ENCODE measurements at regions not wholly inside any gene's neighbourhood (a gene's known extent, or its start where the extent isn't known, plus 50 kb on each side); places are given as distances from the start of the nearest gene placed in this dataset.
A peak's percentile ranks its signal among the peaks of the same experiment; 100 is the strongest.

DNA sequence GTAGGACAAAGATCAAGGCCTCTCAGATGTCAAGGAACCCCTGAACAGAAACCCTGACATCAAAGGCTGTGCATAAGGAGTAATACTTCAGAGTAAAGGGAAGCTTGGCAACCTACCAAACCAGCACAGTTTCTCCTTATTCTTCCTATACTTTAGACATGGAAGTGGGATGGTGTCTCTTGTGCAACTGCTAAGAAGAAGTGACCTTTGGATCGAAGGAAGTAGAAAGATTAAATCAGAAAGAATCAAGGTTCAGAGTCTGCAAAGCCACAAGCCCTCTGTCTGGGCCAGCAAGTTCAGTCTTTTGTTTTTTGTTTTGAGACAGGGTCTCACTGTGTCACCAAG, 66.2 kb upstream of the SLC39A10 start:
- WGBS (ENCODE audit: insufficient coverage): 0% methylated on average over 1 of the region's 1 CpG
- H3K9me3 ChIP-seq (replicated peaks in 1 of 2; ENCODE audit: control insufficient read depth in 1 of 2, insufficient read depth in 1 of 2, low read length in 2 of 2): no peaks in the 10 kb centered on the region

GRCh38 chr2:195590199-195590860, 66.7 kb upstream of the SLC39A10 start:
- Histone ChIP-seq H3K9me3 (replicated peaks in 1 of 2; ENCODE audit: control insufficient read depth in 1 of 2, insufficient read depth in 1 of 2, low read length in 2 of 2) (no peaks in the 10 kb centered on the region), H3K27ac (ENCODE audit: low read depth in 1 of 2, low read length in 2 of 2) (no peak overlapping the region), H3K9ac (ENCODE audit: insufficient read depth, low read length, poor library complexity, severe bottlenecking) (no peak overlapping the region), H3K27me3 (ENCODE audit: control insufficient read depth in 2 of 2, insufficient read depth in 2 of 2, low read length in 2 of 2) (no peaks in the 10 kb centered on the region), H3K4me3 (replicated peaks in 1 of 3; ENCODE audit: low read depth in 2 of 3, low read length in 3 of 3) (no peak overlapping the region), H3K4me1 (ENCODE audit: control insufficient read depth in 1 of 2, insufficient read depth in 2 of 2, low read length in 2 of 2) (peaks cover 9 to 11% of the 10 kb centered on the region in 2 donors), H3K36me3 (replicated peaks in 1 of 2; ENCODE audit: control insufficient read depth in 1 of 2, insufficient read depth in 2 of 2, low read length in 2 of 2) (no peaks in the 10 kb centered on the region), H3K79me2 (ENCODE audit: insufficient read depth, low read length) (no peaks in the 10 kb centered on the region), H3K4me2 (replicated peaks; ENCODE audit: extremely low read depth, low read length, poor library complexity, severe bottlenecking) (no peak overlapping the region), H4K20me1 (ENCODE audit: insufficient read depth, low read length) (no peaks in the 10 kb centered on the region), H2AFZ (ENCODE audit: insufficient read depth, low read depth, low read length, poor library complexity, severe bottlenecking) (no peak overlapping the region)
- Mint-ChIP-seq H3K9me3 (no peaks in the 10 kb centered on the region), H3K36me3 (no peaks in the 10 kb centered on the region), H3K4me1 (peaks cover 14% of the 10 kb centered on the region), H3K27me3 (ENCODE audit: low read depth in 3 of 3) (no peaks in the 10 kb centered on the region), H3K27ac (no peak overlapping the region), H3K4me3 (no peak overlapping the region)
- TF ChIP-seq, protein P1, sequence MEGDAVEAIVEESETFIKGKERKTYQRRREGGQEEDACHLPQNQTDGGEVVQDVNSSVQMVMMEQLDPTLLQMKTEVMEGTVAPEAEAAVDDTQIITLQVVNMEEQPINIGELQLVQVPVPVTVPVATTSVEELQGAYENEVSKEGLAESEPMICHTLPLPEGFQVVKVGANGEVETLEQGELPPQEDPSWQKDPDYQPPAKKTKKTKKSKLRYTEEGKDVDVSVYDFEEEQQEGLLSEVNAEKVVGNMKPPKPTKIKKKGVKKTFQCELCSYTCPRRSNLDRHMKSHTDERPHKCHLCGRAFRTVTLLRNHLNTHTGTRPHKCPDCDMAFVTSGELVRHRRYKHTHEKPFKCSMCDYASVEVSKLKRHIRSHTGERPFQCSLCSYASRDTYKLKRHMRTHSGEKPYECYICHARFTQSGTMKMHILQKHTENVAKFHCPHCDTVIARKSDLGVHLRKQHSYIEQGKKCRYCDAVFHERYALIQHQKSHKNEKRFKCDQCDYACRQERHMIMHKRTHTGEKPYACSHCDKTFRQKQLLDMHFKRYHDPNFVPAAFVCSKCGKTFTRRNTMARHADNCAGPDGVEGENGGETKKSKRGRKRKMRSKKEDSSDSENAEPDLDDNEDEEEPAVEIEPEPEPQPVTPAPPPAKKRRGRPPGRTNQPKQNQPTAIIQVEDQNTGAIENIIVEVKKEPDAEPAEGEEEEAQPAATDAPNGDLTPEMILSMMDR (IDR thresholded peaks at IDR 0.05): no peak
- no peak for DNase-seq
- intact Hi-C loops (cut with micrococcal nuclease): no loop called here
- no CpG with 5 or more reads among the region's 1 CpG for WGBS (ENCODE audit: insufficient coverage)

More for the DNA sequence above, 66.2 kb upstream of the SLC39A10 start:
- Histone ChIP-seq H2AFZ (ENCODE audit: insufficient read depth, low read depth, low read length, poor library complexity, severe bottlenecking) (no peak overlapping the region), H3K27me3 (ENCODE audit: control insufficient read depth in 2 of 2, insufficient read depth in 2 of 2, low read length in 2 of 2) (no peaks in the 10 kb centered on the region), H3K9ac (ENCODE audit: insufficient read depth, low read length, poor library complexity, severe bottlenecking) (no peak overlapping the region), H3K4me1 (ENCODE audit: control insufficient read depth in 1 of 2, insufficient read depth in 2 of 2, low read length in 2 of 2) (peaks cover 13% of the 10 kb centered on the region in 2 donors), H4K20me1 (ENCODE audit: insufficient read depth, low read length) (no peaks in the 10 kb centered on the region), H3K36me3 (replicated peaks in 1 of 2; ENCODE audit: control insufficient read depth in 1 of 2, insufficient read depth in 2 of 2, low read length in 2 of 2) (no peaks in the 10 kb centered on the region), H3K4me2 (replicated peaks; ENCODE audit: extremely low read depth, low read length, poor library complexity, severe bottlenecking) (no peak overlapping the region), H3K27ac (ENCODE audit: low read depth in 1 of 2, low read length in 2 of 2) (no peak overlapping the region), H3K4me3 (replicated peaks in 1 of 3; ENCODE audit: low read depth in 2 of 3, low read length in 3 of 3) (no peak overlapping the region), H3K79me2 (ENCODE audit: insufficient read depth, low read length) (no peaks in the 10 kb centered on the region)
- intact Hi-C loops (cut with micrococcal nuclease): no loop called here
- Mint-ChIP-seq H3K27me3 (ENCODE audit: low read depth in 3 of 3) (no peaks in the 10 kb centered on the region), H3K4me1 (peaks cover 19% of the 10 kb centered on the region), H3K4me3 (no peak overlapping the region), H3K36me3 (no peaks in the 10 kb centered on the region), H3K27ac (no peak overlapping the region), H3K9me3 (peaks cover 0 to 5% (median 3%) of the 10 kb centered on the region in 7 donors)
- TF ChIP-seq, protein P1 (IDR thresholded peaks at IDR 0.05): no peak
- DNase-seq: peak in 2 of 3 donors; percentile 22 to 27

Measured in CD14-positive monocyte (primary cell).